HL-60 (cell line): ENCODE measurements at regions not wholly inside any gene's neighbourhood (a gene's known extent, or its start where the extent isn't known, plus 50 kb on each side); places are given as distances from the start of the nearest gene placed in this dataset.

Experiments used
- DNase-seq, 2 experiments: peaks; one replicate each; pipeline ENCODE4 v3.0.0-alpha.2; 2010 to 2020; ENCODE audit warnings: low read depth in 1 of 2, low spot score in 1 of 2
- H3K27ac ChIP-seq: fragments of 250-450 bp; sonication (Bioruptor Pico); replicated peaks from 2 replicates; pipeline ENCODE4 v1.5.1; 2020; ENCODE audit warnings: mild to moderate bottlenecking, moderate library complexity
- H3K27me3 ChIP-seq: fragments of 250-450 bp; sonication (Bioruptor Pico); 2 replicates; pipeline ENCODE4 v1.5.1; 2021; ENCODE audit warnings: mild to moderate bottlenecking, moderate library complexity; ENCODE audit not compliant: insufficient read depth, poor library complexity, severe bottlenecking
- H3K4me3 ChIP-seq: replicated peaks from 2 replicates; pipeline ENCODE4 v1.5.1; 2011; ENCODE audit warnings: mild to moderate bottlenecking, control low read depth, low read length; ENCODE audit not compliant: insufficient read depth
- GABPA ChIP-seq: IDR thresholded peaks from 2 replicates; pipeline ENCODE4 v1.6.1; 2012; ENCODE audit warnings: low read depth
- POLR2AphosphoS5 ChIP-seq: IDR thresholded peaks from 2 replicates; pipeline ENCODE4 v1.6.1; 2012; ENCODE audit warnings: low read depth
- SPI1 ChIP-seq: IDR thresholded peaks from 2 replicates; pipeline ENCODE4 v1.6.1; 2012; ENCODE audit warnings: low read depth, mild to moderate bottlenecking, borderline replicate concordance
- TF ChIP-seq, protein P1 (sequence below): IDR thresholded peaks from 2 replicates; pipeline ENCODE4 v1.6.1; 2012; ENCODE audit warnings: low read depth; ENCODE audit not compliant: insufficient replicate concordance
- TF ChIP-seq, protein P2 (sequence below): IDR thresholded peaks from one replicate; pipeline ENCODE4 v1.5.1; 2011; ENCODE audit warnings: low read length, control low read depth, inconsistent platforms; ENCODE audit not compliant: insufficient read depth

DNA sequence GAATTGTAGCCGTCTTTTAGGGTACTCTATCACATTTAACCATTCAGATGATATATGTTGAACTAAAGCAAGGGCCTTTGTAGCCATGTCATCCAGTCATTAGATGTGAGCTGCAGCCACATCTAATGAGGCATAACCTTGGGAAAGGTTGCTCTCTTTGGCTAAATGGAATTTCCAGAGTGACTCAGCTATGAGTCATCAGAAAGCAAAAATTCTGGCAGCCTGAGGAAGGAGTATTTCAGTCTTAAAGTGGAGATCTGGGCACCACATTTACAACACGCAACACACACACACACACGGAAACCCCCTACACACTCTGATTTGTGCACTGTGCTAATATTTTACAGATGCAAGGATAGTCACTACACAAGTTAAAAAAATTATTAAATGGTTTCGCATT is 176.9 kb upstream of the ZWINT start:
- TF ChIP-seq, protein P1, sequence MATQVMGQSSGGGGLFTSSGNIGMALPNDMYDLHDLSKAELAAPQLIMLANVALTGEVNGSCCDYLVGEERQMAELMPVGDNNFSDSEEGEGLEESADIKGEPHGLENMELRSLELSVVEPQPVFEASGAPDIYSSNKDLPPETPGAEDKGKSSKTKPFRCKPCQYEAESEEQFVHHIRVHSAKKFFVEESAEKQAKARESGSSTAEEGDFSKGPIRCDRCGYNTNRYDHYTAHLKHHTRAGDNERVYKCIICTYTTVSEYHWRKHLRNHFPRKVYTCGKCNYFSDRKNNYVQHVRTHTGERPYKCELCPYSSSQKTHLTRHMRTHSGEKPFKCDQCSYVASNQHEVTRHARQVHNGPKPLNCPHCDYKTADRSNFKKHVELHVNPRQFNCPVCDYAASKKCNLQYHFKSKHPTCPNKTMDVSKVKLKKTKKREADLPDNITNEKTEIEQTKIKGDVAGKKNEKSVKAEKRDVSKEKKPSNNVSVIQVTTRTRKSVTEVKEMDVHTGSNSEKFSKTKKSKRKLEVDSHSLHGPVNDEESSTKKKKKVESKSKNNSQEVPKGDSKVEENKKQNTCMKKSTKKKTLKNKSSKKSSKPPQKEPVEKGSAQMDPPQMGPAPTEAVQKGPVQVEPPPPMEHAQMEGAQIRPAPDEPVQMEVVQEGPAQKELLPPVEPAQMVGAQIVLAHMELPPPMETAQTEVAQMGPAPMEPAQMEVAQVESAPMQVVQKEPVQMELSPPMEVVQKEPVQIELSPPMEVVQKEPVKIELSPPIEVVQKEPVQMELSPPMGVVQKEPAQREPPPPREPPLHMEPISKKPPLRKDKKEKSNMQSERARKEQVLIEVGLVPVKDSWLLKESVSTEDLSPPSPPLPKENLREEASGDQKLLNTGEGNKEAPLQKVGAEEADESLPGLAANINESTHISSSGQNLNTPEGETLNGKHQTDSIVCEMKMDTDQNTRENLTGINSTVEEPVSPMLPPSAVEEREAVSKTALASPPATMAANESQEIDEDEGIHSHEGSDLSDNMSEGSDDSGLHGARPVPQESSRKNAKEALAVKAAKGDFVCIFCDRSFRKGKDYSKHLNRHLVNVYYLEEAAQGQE, result no peak
- TF ChIP-seq POLR2AphosphoS5, result no peak
- no peak for TF ChIP-seq SPI1
- TF ChIP-seq, protein P2, sequence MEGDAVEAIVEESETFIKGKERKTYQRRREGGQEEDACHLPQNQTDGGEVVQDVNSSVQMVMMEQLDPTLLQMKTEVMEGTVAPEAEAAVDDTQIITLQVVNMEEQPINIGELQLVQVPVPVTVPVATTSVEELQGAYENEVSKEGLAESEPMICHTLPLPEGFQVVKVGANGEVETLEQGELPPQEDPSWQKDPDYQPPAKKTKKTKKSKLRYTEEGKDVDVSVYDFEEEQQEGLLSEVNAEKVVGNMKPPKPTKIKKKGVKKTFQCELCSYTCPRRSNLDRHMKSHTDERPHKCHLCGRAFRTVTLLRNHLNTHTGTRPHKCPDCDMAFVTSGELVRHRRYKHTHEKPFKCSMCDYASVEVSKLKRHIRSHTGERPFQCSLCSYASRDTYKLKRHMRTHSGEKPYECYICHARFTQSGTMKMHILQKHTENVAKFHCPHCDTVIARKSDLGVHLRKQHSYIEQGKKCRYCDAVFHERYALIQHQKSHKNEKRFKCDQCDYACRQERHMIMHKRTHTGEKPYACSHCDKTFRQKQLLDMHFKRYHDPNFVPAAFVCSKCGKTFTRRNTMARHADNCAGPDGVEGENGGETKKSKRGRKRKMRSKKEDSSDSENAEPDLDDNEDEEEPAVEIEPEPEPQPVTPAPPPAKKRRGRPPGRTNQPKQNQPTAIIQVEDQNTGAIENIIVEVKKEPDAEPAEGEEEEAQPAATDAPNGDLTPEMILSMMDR, result no peak
- TF ChIP-seq GABPA, result no peak
- DNase-seq, result no peak
- Histone ChIP-seq H3K27me3 (no peaks in the 10 kb centered on the region), H3K27ac (no peak overlapping the region), H3K4me3 (no peak overlapping the region)

DNA sequence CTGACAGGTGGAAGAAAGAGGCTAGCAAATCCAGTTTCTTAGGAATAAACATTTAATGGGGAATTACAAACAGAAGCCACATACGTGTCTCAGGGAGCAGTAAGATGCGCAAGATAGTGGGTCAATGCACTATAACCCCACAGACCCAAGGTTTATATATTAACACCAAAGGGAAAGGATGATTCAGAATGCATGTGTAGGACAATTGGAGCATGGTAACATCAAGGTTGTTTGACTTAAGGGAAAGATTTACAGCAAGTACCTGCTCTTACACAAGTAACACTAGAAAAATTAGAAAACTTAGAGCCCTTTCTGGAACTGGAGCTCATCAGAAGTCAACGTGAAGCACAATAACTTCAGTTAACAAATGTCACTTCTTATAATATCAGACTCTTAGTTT is 161.1 kb upstream of the ZWINT start:
- no peak for TF ChIP-seq GABPA
- TF ChIP-seq POLR2AphosphoS5, result no peak
- TF ChIP-seq, protein P2, result no peak
- TF ChIP-seq, protein P1, result no peak
- no peak for TF ChIP-seq SPI1
- Histone ChIP-seq H3K4me3 (no peak overlapping the region), H3K27ac (no peak overlapping the region), H3K27me3 (no peaks in the 10 kb centered on the region)
- DNase-seq, result no peak

DNA sequence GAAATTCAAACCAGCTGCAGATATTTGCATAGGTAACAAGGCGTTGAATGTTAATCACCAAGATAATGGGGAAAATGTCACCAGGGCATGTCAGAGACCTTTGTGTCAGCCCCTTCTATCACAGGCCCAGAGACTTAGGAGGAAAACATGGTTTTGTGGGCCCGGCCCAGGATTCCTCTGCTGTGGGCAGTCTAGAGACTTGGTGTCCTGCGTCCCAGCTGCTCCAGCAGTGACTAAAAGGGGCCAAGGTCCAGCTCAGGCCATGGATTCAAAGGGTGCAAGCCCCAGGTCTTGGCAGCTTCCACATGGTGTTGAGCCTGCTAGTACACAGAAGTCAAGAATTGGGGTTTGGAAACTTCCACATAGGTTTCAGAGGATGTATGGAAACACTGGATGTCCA is 147.5 kb upstream of the ZWINT start:
- Histone ChIP-seq H3K4me3 (no peak overlapping the region), H3K27ac (no peak overlapping the region), H3K27me3 (no peaks in the 10 kb centered on the region)
- TF ChIP-seq, protein P2, result no peak
- TF ChIP-seq GABPA (no peak), SPI1 (no peak), POLR2AphosphoS5 (no peak)
- TF ChIP-seq, protein P1, result no peak
- no peak for DNase-seq
